Nucleus accumbens (tissue), 56 donors: ENCODE measurements at regions not wholly inside any gene's neighbourhood (a gene's known extent, or its start where the extent isn't known, plus 50 kb on each side); places are given as distances from the start of the nearest gene placed in this dataset.
A peak's percentile ranks its signal among the peaks of the same experiment; 100 is the strongest.

ENCODE experiments used
- DNase-seq, 56 donors: peaks; one replicate each; lab custom pipeline; 2025; lab: John Stamatoyannopoulos, UW

DNA sequence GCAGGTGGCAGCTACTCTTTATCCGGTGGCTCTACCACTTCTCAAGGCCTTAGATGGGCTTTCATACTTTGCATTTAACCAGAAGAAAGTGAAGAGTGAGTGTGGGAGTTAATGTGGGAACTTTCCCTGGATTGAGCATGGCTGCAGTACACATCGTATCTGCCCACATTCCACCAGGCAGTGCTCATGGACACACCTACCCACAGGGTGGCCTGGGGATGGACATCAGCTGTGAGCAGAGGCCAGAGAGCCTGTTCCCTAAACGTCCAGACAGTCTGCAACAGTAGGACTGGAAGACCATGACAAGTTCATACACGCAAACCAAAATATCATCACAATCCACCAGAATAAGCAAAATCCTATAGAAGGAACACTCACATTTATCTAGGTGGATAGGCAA lies 213.8 kb downstream of the IRX1 start:
- no peak for DNase-seq

DNA sequence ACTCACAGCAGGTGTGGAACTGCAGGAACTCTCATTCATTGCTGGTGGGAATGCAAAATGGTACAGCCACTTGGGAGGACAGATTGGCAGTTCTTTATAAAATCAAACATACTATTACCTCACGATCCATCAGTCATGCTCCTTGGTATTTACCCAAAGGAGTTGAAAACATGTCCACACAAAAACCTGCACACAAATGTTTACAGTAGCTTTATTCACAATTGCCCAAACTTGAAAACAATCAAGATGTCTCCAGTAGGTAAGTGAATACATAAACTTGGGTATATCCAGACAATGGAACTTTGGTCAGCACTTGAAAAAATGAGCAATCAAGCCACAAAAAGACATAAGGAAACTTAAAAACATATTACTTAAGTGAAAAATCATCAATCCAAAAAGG lies 215.5 kb downstream of the IRX1 start:
- no peak for DNase-seq

DNA sequence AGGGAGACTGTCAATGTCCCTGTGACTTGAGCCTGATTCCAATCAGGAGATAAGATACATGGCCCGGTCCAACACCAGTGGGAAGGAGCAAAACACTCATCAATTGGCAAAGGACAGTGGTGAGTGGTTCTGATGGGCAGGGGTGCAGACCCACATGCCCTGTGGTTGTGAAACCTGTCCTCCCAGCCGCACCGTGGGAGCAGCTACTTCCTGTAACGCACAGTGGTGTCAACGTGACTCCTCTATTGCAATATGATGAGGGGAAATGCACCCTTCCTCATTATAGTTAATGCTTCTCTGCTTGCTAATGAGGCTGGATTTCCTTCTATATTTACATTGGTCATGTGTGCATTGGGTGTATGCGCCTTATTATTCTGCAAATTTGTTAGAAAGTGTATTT lies 223.0 kb downstream of the IRX1 start:
- DNase-seq = no peak

DNA sequence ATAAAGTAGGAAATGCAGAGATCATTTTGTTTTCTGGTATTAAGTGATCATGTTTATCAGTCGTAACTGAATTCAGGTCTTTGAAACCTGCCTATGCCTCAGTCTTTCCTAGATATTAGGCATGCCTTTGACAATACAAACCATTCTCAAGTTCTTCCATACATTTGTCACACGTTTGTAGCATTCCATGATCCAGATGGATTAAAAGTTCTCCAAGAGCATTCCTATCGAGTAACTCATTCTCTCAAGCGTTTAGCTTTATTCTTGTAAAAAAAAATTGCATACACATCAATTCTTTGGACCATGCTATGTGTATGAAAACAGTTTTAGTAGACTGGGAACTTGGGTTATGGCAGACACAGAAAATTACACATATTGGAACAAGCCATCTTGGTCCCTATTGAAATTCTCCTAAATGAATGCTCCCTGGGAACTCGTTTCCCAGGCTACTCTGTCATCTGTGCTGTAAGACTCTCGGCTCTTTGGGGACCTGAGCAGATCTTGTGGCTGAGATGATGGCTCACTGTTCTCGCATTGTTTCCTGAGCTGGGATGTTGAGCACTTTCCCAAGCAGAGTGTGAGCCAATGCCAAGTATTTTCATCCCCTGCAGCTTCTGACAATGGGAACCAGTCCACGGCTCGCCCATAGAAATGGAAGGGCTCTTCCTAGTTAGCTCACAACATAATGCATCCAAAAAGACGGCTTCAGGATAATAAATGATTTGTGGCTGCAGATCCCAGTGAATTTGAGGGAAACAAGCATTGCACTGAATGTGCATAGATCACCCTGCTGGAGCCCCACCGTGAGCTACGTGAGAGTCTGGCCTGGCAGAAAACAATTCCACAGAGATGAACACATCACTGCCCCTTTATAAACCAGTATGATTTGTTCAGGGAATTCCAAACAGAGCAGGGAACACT lies 230.2 kb downstream of the IRX1 start:
- no peak for DNase-seq

DNA sequence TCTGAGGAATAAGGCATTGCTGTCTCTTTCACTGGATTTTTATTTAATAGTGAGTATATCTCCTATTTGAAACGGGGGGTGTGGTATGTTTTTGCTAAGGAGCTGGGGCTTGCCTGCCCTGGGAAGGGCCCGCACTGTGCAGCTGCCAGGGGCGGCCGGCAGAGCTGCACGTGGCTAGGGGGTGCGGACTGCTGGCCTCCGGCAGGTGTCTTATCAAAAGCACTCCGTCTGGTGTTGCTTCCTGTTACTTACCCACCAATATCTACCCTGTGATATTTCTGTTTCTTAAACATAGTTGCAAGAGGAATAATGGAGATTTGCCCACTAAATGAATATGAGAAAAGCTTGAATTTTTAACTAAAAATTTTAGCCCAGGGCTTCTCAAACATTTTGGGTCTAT lies 232.0 kb downstream of the IRX1 start:
- no peak for DNase-seq

DNA sequence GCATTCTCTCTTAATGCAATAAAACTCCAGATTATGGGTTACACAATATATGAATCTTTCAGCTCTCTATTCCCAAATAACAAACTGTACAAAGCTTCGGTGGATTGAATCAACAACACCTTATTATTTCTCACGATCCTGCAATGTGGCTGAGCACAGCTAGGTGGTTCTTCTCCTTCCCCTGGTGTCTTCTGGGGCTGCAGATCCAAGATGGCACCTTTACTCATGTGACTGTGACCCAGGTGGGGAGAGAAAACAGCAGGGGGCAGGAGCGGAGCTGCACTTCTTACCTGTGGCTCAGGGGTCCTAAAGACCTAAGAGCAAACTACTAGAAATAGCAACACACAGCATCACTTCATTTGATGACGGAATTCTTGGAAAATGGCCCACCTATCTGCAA lies 233.1 kb downstream of the IRX1 start:
- no peak for DNase-seq

DNA sequence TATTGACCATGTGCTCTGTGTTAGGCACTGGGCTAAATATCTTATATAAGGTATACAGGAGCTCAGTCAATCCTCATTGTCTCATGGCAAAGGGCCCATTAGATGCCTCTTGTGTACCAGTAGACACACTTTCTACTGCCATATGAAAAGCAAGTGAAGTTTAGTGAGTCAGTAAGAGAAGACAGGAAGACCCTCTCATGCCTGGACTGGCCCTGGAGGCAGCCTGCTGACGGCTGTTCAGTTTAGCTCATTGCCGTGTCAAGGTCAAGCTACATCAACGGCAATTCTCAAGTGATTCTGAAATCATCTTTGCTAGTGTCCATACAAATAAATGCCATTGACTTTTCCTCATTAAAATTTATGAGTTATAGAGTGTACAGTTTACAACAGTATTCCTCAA lies 237.9 kb downstream of the IRX1 start:
- no peak for DNase-seq

DNA sequence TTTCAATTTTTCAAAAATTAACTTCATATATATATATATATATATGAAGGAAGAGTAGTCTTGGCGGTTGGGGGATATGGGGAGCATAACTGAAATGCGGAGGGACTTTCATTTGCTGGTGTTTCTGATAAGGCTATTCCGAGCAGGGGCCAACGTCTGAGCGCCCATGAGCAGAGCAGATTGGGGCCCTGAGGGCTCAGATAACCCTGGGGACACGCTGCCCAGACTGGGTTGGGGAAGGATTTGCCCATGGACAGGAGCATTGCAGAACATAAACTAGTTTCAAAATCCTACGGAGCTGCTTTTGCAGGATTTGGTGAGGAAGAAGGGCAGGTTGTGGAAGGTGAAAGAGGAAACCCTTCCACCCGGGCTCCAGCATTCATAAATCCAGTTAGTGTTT lies 240.2 kb downstream of the IRX1 start:
- DNase-seq = no peak

DNA sequence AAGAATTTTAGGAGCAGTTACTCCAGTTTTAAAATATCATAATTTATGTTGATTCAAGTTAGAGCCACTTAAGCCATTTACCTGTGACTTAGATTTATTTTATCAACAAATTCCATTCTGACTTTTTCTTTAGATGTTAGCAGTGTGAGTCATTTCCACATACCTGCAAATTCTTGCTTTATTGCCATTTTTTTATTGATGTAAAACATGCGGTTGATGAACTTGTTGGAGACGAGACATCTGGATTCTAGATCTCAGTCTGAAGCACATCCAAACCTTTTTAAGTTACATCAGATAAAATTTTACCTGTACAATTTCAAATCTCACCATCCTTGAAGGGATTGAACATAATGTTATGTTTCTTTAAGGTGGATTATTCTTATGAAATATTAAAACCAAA lies 240.9 kb downstream of the IRX1 start:
- no peak for DNase-seq

DNA sequence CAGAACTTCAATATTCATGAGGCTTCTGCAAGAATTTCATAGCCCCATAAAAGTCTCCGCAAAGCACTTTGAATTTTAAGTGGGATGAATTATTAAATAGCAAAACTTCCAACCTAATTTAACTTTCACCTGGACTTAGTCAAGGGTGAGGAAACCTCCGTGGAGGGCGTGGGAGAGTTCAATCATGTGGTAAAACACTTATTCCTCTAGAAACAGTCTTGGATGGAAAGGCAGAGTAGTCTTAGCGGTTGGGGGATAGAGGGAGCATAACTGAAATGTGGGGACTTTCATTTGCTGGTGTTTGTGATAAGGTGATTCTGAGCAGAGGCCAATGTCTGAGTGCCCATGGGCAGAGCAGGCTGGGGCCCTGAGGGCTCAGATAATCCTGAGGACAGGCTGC lies 241.9 kb downstream of the IRX1 start:
- no peak for DNase-seq

DNA sequence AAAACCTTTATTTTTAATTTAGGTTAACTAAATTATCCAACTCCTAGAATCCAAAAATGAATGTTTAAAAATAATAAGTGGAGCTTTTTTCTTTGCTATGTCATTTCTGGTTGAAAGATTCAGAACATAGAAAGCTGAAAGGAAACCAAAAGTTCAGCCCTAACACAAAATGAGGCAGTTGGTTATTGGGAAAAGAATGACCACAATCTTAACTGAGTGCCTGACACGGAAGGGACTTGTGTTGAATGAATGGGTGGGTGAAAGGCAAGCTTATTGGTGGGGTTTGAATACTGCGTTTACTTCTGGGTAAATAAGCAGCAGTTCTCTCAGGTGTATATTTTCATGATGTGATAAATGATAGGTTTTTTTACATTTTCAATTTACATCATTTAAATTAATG lies 243.5 kb downstream of the IRX1 start:
- DNase-seq = no peak

DNA sequence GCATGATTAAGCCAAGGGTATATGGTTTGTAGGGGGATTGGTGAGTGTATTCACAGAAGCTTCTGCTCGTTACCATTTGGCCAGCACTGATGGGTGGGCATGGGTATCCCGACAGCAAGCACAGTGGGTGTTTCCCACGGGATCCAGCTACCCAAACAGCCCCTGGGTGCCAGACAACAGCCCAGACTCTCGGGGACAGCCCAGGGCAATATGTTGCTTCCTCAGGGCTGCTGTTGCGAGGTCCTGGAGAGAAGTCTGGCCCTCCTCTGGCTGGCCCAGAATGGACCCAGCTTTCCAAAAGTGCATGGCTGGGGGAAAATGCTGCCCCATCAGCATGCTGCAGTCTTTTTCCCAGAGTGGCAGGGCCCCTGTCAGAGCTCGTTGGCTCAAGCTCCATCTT lies 247.0 kb downstream of the IRX1 start:
- no peak for DNase-seq

DNA sequence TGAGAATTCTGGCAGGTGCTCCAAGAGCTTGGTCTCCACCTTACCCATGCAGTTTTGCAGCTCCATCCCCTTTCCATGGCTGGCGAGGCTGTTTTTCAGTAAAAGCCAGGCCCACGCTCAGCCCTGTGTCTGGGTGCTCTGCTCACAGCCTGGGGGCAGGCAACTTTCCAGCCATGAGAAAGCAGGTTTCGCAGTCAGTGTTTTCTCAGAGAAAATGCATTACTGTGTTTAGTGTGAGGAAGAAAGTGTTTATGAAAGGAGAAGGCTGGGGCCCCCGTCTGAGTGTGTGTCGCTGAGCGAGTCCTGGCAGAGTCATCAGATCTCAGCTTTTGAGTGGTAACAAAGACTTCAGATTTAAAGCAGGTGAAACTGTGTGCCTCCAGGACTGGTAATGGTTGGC lies 248.1 kb downstream of the IRX1 start:
- peak in 3 of 56 donors; percentile 3 to 30 (median 25) for DNase-seq

DNA sequence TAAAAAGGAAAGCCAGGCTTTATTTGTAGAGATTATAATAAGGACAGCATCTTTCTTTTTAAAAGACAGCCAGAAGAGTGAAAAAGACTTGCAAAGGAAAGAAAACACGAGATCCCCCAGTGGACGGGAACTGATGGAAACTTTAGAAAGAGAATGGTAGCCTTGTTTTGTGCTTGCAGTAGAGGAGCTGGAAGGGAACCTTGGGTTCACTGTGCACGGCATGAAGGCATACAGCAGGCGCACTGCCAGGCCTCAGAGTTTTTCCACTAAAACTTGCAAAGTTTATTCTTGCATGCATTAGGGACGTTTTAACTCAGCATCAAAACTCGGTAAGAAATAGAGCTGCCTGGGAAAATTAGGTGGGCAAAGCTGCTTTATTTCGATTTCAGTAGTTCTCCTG lies 248.6 kb downstream of the IRX1 start:
- DNase-seq = peak in 3 of 56 donors; percentile 1 to 16 (median 8)

DNA sequence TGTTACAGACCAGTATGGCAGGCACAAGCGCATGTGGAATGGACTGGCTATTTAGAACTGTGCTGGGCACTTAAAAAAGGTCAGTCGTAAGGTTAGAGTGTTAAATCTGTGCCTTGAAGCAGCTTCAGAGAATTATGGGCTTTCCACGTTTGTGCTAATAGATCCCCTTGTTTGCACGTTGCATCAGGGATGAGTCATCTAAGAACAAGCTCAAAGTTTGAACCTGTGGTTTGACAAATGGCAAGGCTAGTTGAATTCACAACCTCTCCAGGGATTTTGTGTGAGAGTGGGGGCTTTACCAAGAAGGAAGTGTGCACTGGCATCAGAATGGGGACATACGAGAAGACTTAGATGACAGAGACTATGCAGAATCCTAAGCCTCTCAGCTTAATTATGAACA lies 249.6 kb downstream of the IRX1 start:
- DNase-seq = no peak

DNA sequence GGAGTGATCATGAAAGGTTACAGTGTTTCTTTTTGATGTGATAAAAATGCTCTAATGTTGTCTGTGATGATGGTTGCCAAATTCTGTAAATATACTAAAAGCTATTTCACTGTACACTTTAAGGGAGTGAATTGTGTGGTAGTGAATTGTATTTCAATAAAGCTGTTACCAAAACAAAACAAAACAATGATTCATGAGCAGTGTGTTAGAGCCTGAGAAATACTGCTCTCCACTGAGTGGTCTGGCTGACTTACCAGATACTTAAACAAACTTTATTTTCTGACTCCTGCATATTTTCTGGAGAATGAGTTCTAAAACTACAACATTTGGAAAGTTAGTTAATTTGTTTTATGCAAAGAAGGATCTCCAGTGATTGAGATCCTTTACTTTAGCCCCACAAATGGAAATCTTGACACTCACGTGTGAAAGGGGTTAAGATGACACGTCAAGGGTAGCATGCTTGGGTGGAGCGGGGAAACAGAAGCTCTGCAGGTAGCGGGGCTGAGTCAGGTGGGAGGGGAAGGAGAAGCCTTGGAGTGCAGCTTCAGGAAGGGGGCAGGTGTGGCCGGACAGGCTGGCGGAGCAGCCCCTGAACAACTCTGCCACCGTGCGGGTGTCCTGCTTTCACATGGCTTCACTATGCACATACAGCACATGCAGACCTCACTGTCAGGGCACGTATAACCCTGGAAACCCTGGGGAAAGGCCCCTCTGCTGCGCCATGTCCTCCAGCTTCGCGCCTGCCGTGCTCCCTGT lies 256.7 kb downstream of the IRX1 start:
- no peak for DNase-seq

DNA sequence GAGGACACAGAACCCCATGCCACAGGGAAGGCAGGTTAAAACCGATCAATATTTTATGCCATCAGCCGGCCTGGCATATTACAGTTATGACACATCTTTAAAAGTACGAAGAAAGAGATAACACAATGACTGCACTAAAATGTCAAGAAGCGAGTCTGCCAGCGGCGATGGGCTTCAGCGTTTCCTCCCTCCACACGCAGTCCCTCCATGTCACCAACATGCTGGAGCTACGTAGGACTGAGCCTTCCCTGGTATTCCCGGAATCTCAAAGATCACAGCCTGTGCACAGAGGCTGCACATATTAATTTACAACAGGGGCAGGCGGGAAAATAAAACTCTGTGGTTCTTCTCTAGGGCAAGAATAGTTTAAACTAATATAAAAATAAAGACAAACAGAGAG lies 257.7 kb downstream of the IRX1 start:
- DNase-seq = no peak

DNA sequence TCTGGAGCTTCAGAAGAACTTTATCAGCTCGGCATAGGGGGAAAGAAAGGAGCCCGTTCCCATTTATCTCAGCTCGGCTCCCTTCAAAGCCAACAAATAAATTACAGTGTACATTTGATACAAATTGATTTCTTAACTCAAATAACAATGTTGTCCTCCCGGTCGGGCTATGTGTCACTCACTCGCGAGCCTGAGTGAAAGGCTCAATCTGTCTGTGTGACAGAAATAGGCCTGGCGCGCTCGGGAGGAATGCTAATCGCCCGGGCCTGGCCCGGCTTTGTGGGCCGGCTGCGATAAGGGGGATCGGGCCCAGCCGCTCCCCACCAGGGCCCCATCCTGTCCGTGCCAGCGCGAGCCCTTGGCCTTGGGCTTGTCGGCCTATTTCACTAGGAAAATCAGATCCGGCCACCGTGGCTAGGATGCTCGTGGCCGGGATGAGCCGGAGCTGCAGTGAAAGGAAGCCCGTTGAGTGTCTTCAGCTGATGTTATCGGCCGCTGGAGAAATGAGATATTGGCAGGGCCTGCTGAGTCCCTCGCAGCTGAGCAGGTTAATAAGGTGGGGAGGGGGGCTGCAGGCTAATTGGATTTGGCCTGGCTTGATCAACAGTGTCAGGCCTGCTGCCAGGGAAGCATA lies 258.7 kb downstream of the IRX1 start:
- no peak for DNase-seq

DNA sequence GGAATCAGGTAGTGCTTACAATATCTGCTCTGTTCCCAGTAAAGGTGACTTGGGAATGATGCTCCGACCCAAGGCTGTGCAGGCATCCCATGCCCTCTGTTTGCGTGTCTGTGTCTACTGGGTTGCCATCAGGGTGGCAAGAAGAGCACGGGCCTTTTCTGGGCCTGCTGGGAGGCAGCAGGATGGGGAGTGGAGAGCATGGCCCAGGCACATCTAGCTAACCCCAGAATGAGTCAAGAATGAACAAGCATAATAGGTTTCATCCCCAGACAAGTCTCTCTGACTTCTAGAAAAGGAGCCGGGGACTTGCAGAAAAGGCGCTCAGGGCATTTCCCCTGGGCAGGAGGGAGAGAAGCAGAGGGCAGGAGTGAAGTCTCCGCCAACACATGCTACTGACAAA lies 260.4 kb downstream of the IRX1 start:
- DNase-seq = no peak

DNA sequence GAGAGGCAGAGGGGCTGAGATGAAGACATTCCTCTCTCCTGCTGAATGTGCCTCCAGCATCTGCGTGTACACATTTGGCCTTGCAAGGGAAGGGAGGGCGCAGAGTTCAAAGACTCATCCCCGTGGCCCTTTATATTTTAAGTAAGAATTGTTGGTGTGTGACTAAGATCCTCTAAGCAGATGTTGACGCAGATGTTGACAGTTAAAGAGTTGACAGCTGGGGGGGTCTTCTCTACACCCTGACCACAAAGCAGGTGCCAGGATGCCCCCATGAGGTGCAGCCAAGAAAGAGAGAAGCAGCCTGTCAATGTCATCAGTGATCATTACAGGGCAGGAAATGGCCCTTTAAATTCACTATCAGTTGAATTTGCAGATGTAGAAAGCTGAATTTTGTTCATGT lies 262.9 kb downstream of the IRX1 start:
- no peak for DNase-seq

DNA sequence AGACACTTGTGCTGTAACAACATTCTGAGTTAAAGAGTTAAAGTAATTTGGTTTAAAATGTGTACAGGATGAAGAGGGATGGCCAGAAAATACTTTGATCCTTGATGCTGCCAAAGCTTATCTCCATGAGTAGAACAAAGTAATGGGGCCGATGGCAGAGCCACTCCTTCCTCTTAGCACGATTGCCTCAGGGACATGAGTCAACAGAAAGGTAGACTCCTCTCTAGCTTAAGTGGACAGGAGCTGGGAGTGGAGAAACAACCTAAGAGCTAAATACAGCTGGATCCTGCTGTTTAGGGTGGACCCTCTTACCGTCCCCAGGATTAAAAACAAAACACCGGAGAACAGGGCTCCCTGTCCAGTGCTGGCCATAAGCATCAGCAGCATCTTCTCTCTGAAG lies 267.3 kb downstream of the IRX1 start:
- no peak for DNase-seq

DNA sequence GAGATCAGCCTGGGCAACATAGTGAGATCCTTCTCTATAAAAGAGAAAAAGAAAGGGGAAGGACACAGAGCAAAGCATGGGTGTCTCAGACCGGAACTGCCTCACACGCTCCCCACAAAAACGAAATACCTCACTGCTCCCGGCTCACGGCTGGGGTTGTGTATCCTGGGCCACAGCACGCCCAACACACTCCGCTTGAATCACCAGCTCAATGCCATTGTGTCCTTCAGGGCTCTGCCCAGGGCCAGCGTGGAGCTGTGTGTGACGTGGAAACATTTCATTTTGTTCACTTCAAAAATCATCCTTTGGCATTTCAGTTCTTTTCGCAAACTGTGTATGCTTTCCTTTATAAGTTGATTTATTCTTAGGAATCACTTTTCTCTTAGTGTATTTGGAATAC lies 279.5 kb downstream of the IRX1 start:
- DNase-seq = no peak
